Activated naive CD4-positive, alpha-beta T cell treated with anti-CD3 and anti-CD28 coated beads, Interleukin-2, amount 10 ng/mL, durations not matched to agents 7 days and 5 days (primary cell): ENCODE measurements at regions not wholly inside any gene's neighbourhood (a gene's known extent, or its start where the extent isn't known, plus 50 kb on each side); places are given as distances from the start of the nearest gene placed in this dataset.

Source experiments
- CTCF ChIA-PET: fragments of 350-600 bp; sonication (Branson Sonifier 250); formaldehyde crosslinking; loops from one replicate; lab custom pipeline; 2021; ENCODE audit warnings: antibody characterized with exemption; lab: Charles Lee
- DNase-seq: peaks from one replicate; pipeline ENCODE4 v3.0.0-alpha.2; 2020
- H3K27ac Mint-ChIP-seq: one replicate; pipeline ENCODE4 v1.8.0; 2021; ENCODE audit warnings: mild to moderate bottlenecking, moderate library complexity, mixed read lengths
- H3K27me3 Mint-ChIP-seq: one replicate; pipeline ENCODE4 v1.8.0; 2021; ENCODE audit warnings: mild to moderate bottlenecking, mixed read lengths
- H3K36me3 Mint-ChIP-seq: one replicate; pipeline ENCODE4 v1.8.0; 2021; ENCODE audit warnings: mixed read lengths
- H3K4me1 Mint-ChIP-seq: one replicate; pipeline ENCODE4 v1.8.0; 2021; ENCODE audit warnings: mixed read lengths
- H3K4me3 Mint-ChIP-seq: one replicate; pipeline ENCODE4 v1.8.0; 2021; ENCODE audit warnings: mild to moderate bottlenecking, moderate library complexity, mixed read lengths
- H3K9me3 Mint-ChIP-seq: one replicate; pipeline ENCODE4 v1.8.0; 2021; ENCODE audit warnings: mixed read lengths

GRCh38 chr16:51801635-51802034 is 650.6 kb upstream of the SALL1 start:
- no peaks in the 10 kb centered on the region for H3K9me3 Mint-ChIP-seq
- CTCF ChIA-PET, result no interaction called here
- H3K4me1 Mint-ChIP-seq, result no peaks in the 10 kb centered on the region
- no peak overlapping the region for H3K27ac Mint-ChIP-seq
- no peaks in the 10 kb centered on the region for H3K36me3 Mint-ChIP-seq
- no peak for DNase-seq
- H3K27me3 Mint-ChIP-seq, result no peaks in the 10 kb centered on the region
- no peak overlapping the region for H3K4me3 Mint-ChIP-seq

- no peak overlapping the region for H3K27ac Mint-ChIP-seq
- no peaks in the 10 kb centered on the region for H3K4me1 Mint-ChIP-seq
- CTCF ChIA-PET, result no interaction called here
Measured at GRCh38 chr16:51797669-51798259, 646.7 kb upstream of the SALL1 start.

GRCh38 chr16:51779240-51779639 is 628.2 kb upstream of the SALL1 start:
- no peaks in the 10 kb centered on the region for H3K36me3 Mint-ChIP-seq
- no peak for DNase-seq
- no peak overlapping the region for H3K27ac Mint-ChIP-seq
- no peaks in the 10 kb centered on the region for H3K4me1 Mint-ChIP-seq
- CTCF ChIA-PET, result no interaction called here
- H3K4me3 Mint-ChIP-seq, result no peak overlapping the region
- peaks cover 2% of the 10 kb centered on the region for H3K9me3 Mint-ChIP-seq
- no peaks in the 10 kb centered on the region for H3K27me3 Mint-ChIP-seq

More at GRCh38 chr16:51797669-51798259, 646.7 kb upstream of the SALL1 start:
- no peaks in the 10 kb centered on the region for H3K27me3 Mint-ChIP-seq
- no peak for DNase-seq
- H3K36me3 Mint-ChIP-seq, result no peaks in the 10 kb centered on the region
- peaks cover 9% of the 10 kb centered on the region for H3K9me3 Mint-ChIP-seq
- H3K4me3 Mint-ChIP-seq, result no peak overlapping the region

GRCh38 chr16:51773071-51773890 is 622.2 kb upstream of the SALL1 start:
- peaks cover 6% of the 10 kb centered on the region for H3K4me1 Mint-ChIP-seq
- no peaks in the 10 kb centered on the region for H3K27me3 Mint-ChIP-seq
- H3K27ac Mint-ChIP-seq, result no peak overlapping the region
- no peaks in the 10 kb centered on the region for H3K36me3 Mint-ChIP-seq
- no peak overlapping the region for H3K4me3 Mint-ChIP-seq
- H3K9me3 Mint-ChIP-seq, result no peaks in the 10 kb centered on the region
- no peak for DNase-seq
- CTCF ChIA-PET, result no interaction called here

- H3K27ac Mint-ChIP-seq, result no peak overlapping the region
- no peak overlapping the region for H3K4me3 Mint-ChIP-seq
- no peak for DNase-seq
- CTCF ChIA-PET, result no interaction called here
- H3K27me3 Mint-ChIP-seq, result peaks cover 8% of the 10 kb centered on the region
- H3K36me3 Mint-ChIP-seq, result no peaks in the 10 kb centered on the region
- H3K9me3 Mint-ChIP-seq, result no peaks in the 10 kb centered on the region
- H3K4me1 Mint-ChIP-seq, result peaks cover 6% of the 10 kb centered on the region
Measured at GRCh38 chr16:51766739-51767138, 615.7 kb upstream of the SALL1 start.

- Mint-ChIP-seq H3K9me3 (no peaks in the 10 kb centered on the region), H3K4me1 (no peaks in the 10 kb centered on the region), H3K27me3 (peaks cover 8% of the 10 kb centered on the region), H3K4me3 (no peak overlapping the region), H3K36me3 (no peaks in the 10 kb centered on the region), H3K27ac (no peak overlapping the region)
- no peak for DNase-seq
- CTCF ChIA-PET, result no interaction called here
Measured at GRCh38 chr16:51763072-51763661, 612.1 kb upstream of the SALL1 start.

GRCh38 chr16:51762081-51762996 is 611.3 kb upstream of the SALL1 start:
- Mint-ChIP-seq H3K27ac (no peak overlapping the region), H3K9me3 (no peaks in the 10 kb centered on the region), H3K36me3 (no peaks in the 10 kb centered on the region), H3K4me3 (no peak overlapping the region), H3K27me3 (peaks cover 8% of the 10 kb centered on the region), H3K4me1 (no peaks in the 10 kb centered on the region)
- peak; percentile 65 for DNase-seq
- CTCF ChIA-PET, result no interaction called here

- no peaks in the 10 kb centered on the region for H3K36me3 Mint-ChIP-seq
- CTCF ChIA-PET, result no interaction called here
- H3K9me3 Mint-ChIP-seq, result no peaks in the 10 kb centered on the region
- no peak overlapping the region for H3K4me3 Mint-ChIP-seq
- no peaks in the 10 kb centered on the region for H3K4me1 Mint-ChIP-seq
- no peak overlapping the region for H3K27ac Mint-ChIP-seq
- no peak for DNase-seq
- H3K27me3 Mint-ChIP-seq, result peaks cover 8% of the 10 kb centered on the region
Measured at GRCh38 chr16:51761001-51761400, 609.9 kb upstream of the SALL1 start.

- no peak overlapping the region for H3K4me3 Mint-ChIP-seq
- no peak overlapping the region for H3K27ac Mint-ChIP-seq
- H3K27me3 Mint-ChIP-seq, result peaks cover 11% of the 10 kb centered on the region
- H3K36me3 Mint-ChIP-seq, result no peaks in the 10 kb centered on the region
- no peaks in the 10 kb centered on the region for H3K4me1 Mint-ChIP-seq
- DNase-seq, result no peak
- no peaks in the 10 kb centered on the region for H3K9me3 Mint-ChIP-seq
- CTCF ChIA-PET, result no interaction called here
Measured at GRCh38 chr16:51759999-51760398, 608.9 kb upstream of the SALL1 start.

- CTCF ChIA-PET, result no interaction called here
- H3K36me3 Mint-ChIP-seq, result no peaks in the 10 kb centered on the region
- no peak overlapping the region for H3K27ac Mint-ChIP-seq
- H3K4me3 Mint-ChIP-seq, result no peak overlapping the region
- peaks cover 12% of the 10 kb centered on the region for H3K27me3 Mint-ChIP-seq
- H3K9me3 Mint-ChIP-seq, result no peaks in the 10 kb centered on the region
- DNase-seq, result no peak
- no peaks in the 10 kb centered on the region for H3K4me1 Mint-ChIP-seq
Measured at GRCh38 chr16:51759329-51759728, 608.3 kb upstream of the SALL1 start.

- no peak for DNase-seq
- H3K36me3 Mint-ChIP-seq, result no peaks in the 10 kb centered on the region
- H3K4me3 Mint-ChIP-seq, result no peak overlapping the region
- peaks cover 12% of the 10 kb centered on the region for H3K27me3 Mint-ChIP-seq
- no peak overlapping the region for H3K27ac Mint-ChIP-seq
- no peaks in the 10 kb centered on the region for H3K4me1 Mint-ChIP-seq
- H3K9me3 Mint-ChIP-seq, result no peaks in the 10 kb centered on the region
- CTCF ChIA-PET, result no interaction called here
Measured at GRCh38 chr16:51757921-51758479, 606.9 kb upstream of the SALL1 start.

- H3K4me1 Mint-ChIP-seq, result no peaks in the 10 kb centered on the region
- H3K9me3 Mint-ChIP-seq, result no peaks in the 10 kb centered on the region
- CTCF ChIA-PET, result no interaction called here
- no peaks in the 10 kb centered on the region for H3K36me3 Mint-ChIP-seq
- no peak overlapping the region for H3K27ac Mint-ChIP-seq
- peaks cover 10% of the 10 kb centered on the region for H3K27me3 Mint-ChIP-seq
- no peak overlapping the region for H3K4me3 Mint-ChIP-seq
- no peak for DNase-seq
Measured at GRCh38 chr16:51757505-51757904, 606.4 kb upstream of the SALL1 start.

- CTCF ChIA-PET, result no interaction called here
- Mint-ChIP-seq H3K36me3 (no peaks in the 10 kb centered on the region), H3K4me3 (no peak overlapping the region)
Measured at GRCh38 chr16:51757124-51757470, 606.0 kb upstream of the SALL1 start.

More at GRCh38 chr16:51757124-51757470, 606.0 kb upstream of the SALL1 start:
- Mint-ChIP-seq H3K27ac (no peak overlapping the region), H3K4me1 (no peaks in the 10 kb centered on the region), H3K27me3 (peaks cover 7% of the 10 kb centered on the region), H3K9me3 (no peaks in the 10 kb centered on the region)
- DNase-seq, result no peak
